Activated CD4-positive, alpha-beta memory T cell treated with anti-CD3 and anti-CD28 coated beads, Interleukin-2, amount 10 ng/mL, durations not matched to agents 7 days and 5 days (primary cell): ENCODE measurements at regions not wholly inside any gene's neighbourhood (a gene's known extent, or its start where the extent isn't known, plus 50 kb on each side); places are given as distances from the start of the nearest gene placed in this dataset.
"Not testable (repeated sequence)": the region's sequence is repeated elsewhere in the genome, so short reads cannot be mapped to it uniquely, and the experiment has no call there.

Experiments
- CTCF ChIA-PET: fragments of 350-600 bp; sonication (Branson Sonifier 250); formaldehyde crosslinking; loops from one replicate; lab custom pipeline; 2021; ENCODE audit warnings: antibody characterized with exemption, inconsistent platforms; lab: Charles Lee
- POLR2A ChIA-PET: fragments of 350-600 bp; sonication (Branson Sonifier 250); formaldehyde crosslinking; loops from one replicate; lab custom pipeline; 2021; ENCODE audit warnings: antibody characterized with exemption; lab: Charles Lee
- DNase-seq: peaks from one replicate; pipeline ENCODE4 v3.0.0-alpha.2; 2020
- H3K27ac Mint-ChIP-seq: one replicate; pipeline ENCODE4 v1.8.0; 2021; ENCODE audit warnings: mild to moderate bottlenecking, mixed read lengths
- H3K27me3 Mint-ChIP-seq: one replicate; pipeline ENCODE4 v1.8.0; 2021; ENCODE audit warnings: mixed read lengths
- H3K36me3 Mint-ChIP-seq: one replicate; pipeline ENCODE4 v1.8.0; 2021; ENCODE audit warnings: low read depth, mixed read lengths
- H3K4me1 Mint-ChIP-seq: one replicate; pipeline ENCODE4 v1.8.0; 2021; ENCODE audit warnings: mixed read lengths
- H3K4me3 Mint-ChIP-seq: one replicate; pipeline ENCODE4 v1.8.0; 2021; ENCODE audit warnings: mild to moderate bottlenecking, mixed read lengths
- H3K9me3 Mint-ChIP-seq: one replicate; pipeline ENCODE4 v1.8.0; 2021; ENCODE audit warnings: mixed read lengths

GRCh38 chr6:134397676-134398075 is 79.8 kb upstream of the SGK1 start:
- H3K36me3 Mint-ChIP-seq, result no peaks in the 10 kb centered on the region
- no peak overlapping the region for H3K27ac Mint-ChIP-seq
- DNase-seq, result no peak
- POLR2A ChIA-PET, result interaction anchor here (1.3 kb wide), 1 partner anchor 17 kb away, joined by 3 read pairs; no protein-coding TSS in a partner anchor
- CTCF ChIA-PET, result no interaction called here
- H3K4me3 Mint-ChIP-seq, result no peak overlapping the region
- H3K27me3 Mint-ChIP-seq, result no peaks in the 10 kb centered on the region
- no peaks in the 10 kb centered on the region for H3K9me3 Mint-ChIP-seq
- peaks cover 6% of the 10 kb centered on the region for H3K4me1 Mint-ChIP-seq

GRCh38 chr6:134394905-134395304 is 77.0 kb upstream of the SGK1 start:
- Mint-ChIP-seq H3K9me3 (no peaks in the 10 kb centered on the region), H3K27me3 (no peaks in the 10 kb centered on the region), H3K4me1 (peaks cover 3% of the 10 kb centered on the region), H3K36me3 (no peaks in the 10 kb centered on the region), H3K4me3 (no peak overlapping the region), H3K27ac (no peak overlapping the region)
- POLR2A ChIA-PET, result no interaction called here
- CTCF ChIA-PET, result interaction anchor here (1.4 kb wide), 1 partner anchor 14 kb away, joined by 3 read pairs; no protein-coding TSS in a partner anchor
- DNase-seq, result no peak

- Mint-ChIP-seq H3K9me3 (no peaks in the 10 kb centered on the region), H3K4me3 (no peak overlapping the region), H3K36me3 (no peaks in the 10 kb centered on the region), H3K4me1 (peaks cover 3% of the 10 kb centered on the region), H3K27me3 (no peaks in the 10 kb centered on the region), H3K27ac (no peak overlapping the region)
- DNase-seq, result no peak
- ChIA-PET POLR2A (no interaction called here), CTCF (interaction anchor here (1.4 kb wide), 1 partner anchor 13 kb away, joined by 3 read pairs; no protein-coding TSS in a partner anchor)
Measured at GRCh38 chr6:134394208-134394607, 76.3 kb upstream of the SGK1 start.

GRCh38 chr6:134391205-134391604 is 73.3 kb upstream of the SGK1 start:
- Mint-ChIP-seq H3K27ac (no peak overlapping the region), H3K4me1 (no peaks in the 10 kb centered on the region), H3K4me3 (no peak overlapping the region), H3K27me3 (no peaks in the 10 kb centered on the region), H3K9me3 (no peaks in the 10 kb centered on the region), H3K36me3 (no peaks in the 10 kb centered on the region)
- ChIA-PET CTCF (interaction anchor here (1.5 kb wide), 1 partner anchor 249 kb away, joined by 3 read pairs; no protein-coding TSS in a partner anchor), POLR2A (no interaction called here)
- DNase-seq, result no peak

GRCh38 chr6:134389658-134390057 is 71.7 kb upstream of the SGK1 start:
- no peaks in the 10 kb centered on the region for H3K36me3 Mint-ChIP-seq
- CTCF ChIA-PET, result no interaction called here

GRCh38 chr6:134389129-134389528 is 71.2 kb upstream of the SGK1 start:
- ChIA-PET CTCF (no interaction called here), POLR2A (no interaction called here)
- H3K27me3 Mint-ChIP-seq, result no peaks in the 10 kb centered on the region
- H3K4me3 Mint-ChIP-seq, result no peak overlapping the region
- DNase-seq, result no peak
- no peaks in the 10 kb centered on the region for H3K9me3 Mint-ChIP-seq
- no peak overlapping the region for H3K27ac Mint-ChIP-seq
- no peaks in the 10 kb centered on the region for H3K36me3 Mint-ChIP-seq
- no peaks in the 10 kb centered on the region for H3K4me1 Mint-ChIP-seq

More at GRCh38 chr6:134389658-134390057, 71.7 kb upstream of the SGK1 start:
- no peak overlapping the region for H3K27ac Mint-ChIP-seq
- no peak overlapping the region for H3K4me3 Mint-ChIP-seq
- no peaks in the 10 kb centered on the region for H3K9me3 Mint-ChIP-seq
- no peaks in the 10 kb centered on the region for H3K4me1 Mint-ChIP-seq
- no peaks in the 10 kb centered on the region for H3K27me3 Mint-ChIP-seq
- POLR2A ChIA-PET, result no interaction called here
- no peak for DNase-seq

GRCh38 chr6:134386482-134386881 is 68.6 kb upstream of the SGK1 start:
- POLR2A ChIA-PET, result not testable (repeated sequence)

GRCh38 chr6:134381959-134382358 is 64.0 kb upstream of the SGK1 start:
- Mint-ChIP-seq H3K9me3 (peaks cover 2% of the 10 kb centered on the region), H3K4me3 (no peak overlapping the region), H3K27me3 (no peaks in the 10 kb centered on the region), H3K36me3 (peaks cover 4% of the 10 kb centered on the region), H3K4me1 (peaks cover 22% of the 10 kb centered on the region), H3K27ac (no peak overlapping the region)
- ChIA-PET POLR2A (interaction anchor here (1.3 kb wide), 1 partner anchor 15 kb away, joined by 3 read pairs; no protein-coding TSS in a partner anchor), CTCF (interaction anchor here (0.6 to 1.3 kb wide), 2 partner anchors 13 to 309 kb away, joined by 3 to 4 read pairs; no protein-coding TSS in a partner anchor)
- no peak for DNase-seq

More at GRCh38 chr6:134386482-134386881, 68.6 kb upstream of the SGK1 start:
- not testable (repeated sequence) for H3K9me3 Mint-ChIP-seq, H3K4me1 Mint-ChIP-seq, H3K27ac Mint-ChIP-seq, DNase-seq, H3K4me3 Mint-ChIP-seq, H3K27me3 Mint-ChIP-seq, H3K36me3 Mint-ChIP-seq
- CTCF ChIA-PET, result interaction anchor here (0.7 kb wide), 2 partner anchors 221 to 436 kb away, joined by 3 read pairs; no protein-coding TSS in a partner anchor

- peaks cover 26% of the 10 kb centered on the region for H3K4me1 Mint-ChIP-seq
- H3K27ac Mint-ChIP-seq, result peak overlapping the region; percentile 56
- peaks cover 4% of the 10 kb centered on the region for H3K36me3 Mint-ChIP-seq
- H3K9me3 Mint-ChIP-seq, result peaks cover 2% of the 10 kb centered on the region
- POLR2A ChIA-PET, result no interaction called here
- no peaks in the 10 kb centered on the region for H3K27me3 Mint-ChIP-seq
- no peak for DNase-seq
- CTCF ChIA-PET, result no interaction called here
- H3K4me3 Mint-ChIP-seq, result no peak overlapping the region
Measured at GRCh38 chr6:134379599-134379998, 61.7 kb upstream of the SGK1 start.

GRCh38 chr6:134379076-134379475 is 61.2 kb upstream of the SGK1 start:
- Mint-ChIP-seq H3K27me3 (no peaks in the 10 kb centered on the region), H3K4me1 (peaks cover 26% of the 10 kb centered on the region), H3K9me3 (peaks cover 2% of the 10 kb centered on the region), H3K27ac (peak overlapping the region; percentile 56), H3K4me3 (no peak overlapping the region), H3K36me3 (peaks cover 4% of the 10 kb centered on the region)
- POLR2A ChIA-PET, result no interaction called here
- peak; percentile 33 for DNase-seq
- CTCF ChIA-PET, result no interaction called here

- Mint-ChIP-seq H3K4me3 (no peak overlapping the region), H3K4me1 (peaks cover 30% of the 10 kb centered on the region), H3K27me3 (no peaks in the 10 kb centered on the region), H3K27ac (peak overlapping the region; percentile 16), H3K9me3 (peaks cover 2% of the 10 kb centered on the region), H3K36me3 (peaks cover 4% of the 10 kb centered on the region)
- ChIA-PET POLR2A (no interaction called here), CTCF (no interaction called here)
- no peak for DNase-seq
Measured at GRCh38 chr6:134378426-134378825, 60.5 kb upstream of the SGK1 start.

- peaks cover 2% of the 10 kb centered on the region for H3K9me3 Mint-ChIP-seq
- CTCF ChIA-PET, result no interaction called here
- no peaks in the 10 kb centered on the region for H3K27me3 Mint-ChIP-seq
- no peak for DNase-seq
- no peak overlapping the region for H3K27ac Mint-ChIP-seq
- POLR2A ChIA-PET, result no interaction called here
- H3K4me1 Mint-ChIP-seq, result peaks cover 40% of the 10 kb centered on the region
- peaks cover 4% of the 10 kb centered on the region for H3K36me3 Mint-ChIP-seq
- no peak overlapping the region for H3K4me3 Mint-ChIP-seq
Measured at GRCh38 chr6:134376785-134377184, 58.9 kb upstream of the SGK1 start.

GRCh38 chr6:134375220-134375580 is 57.3 kb upstream of the SGK1 start:
- no peak overlapping the region for H3K4me3 Mint-ChIP-seq
- H3K9me3 Mint-ChIP-seq, result peaks cover 2% of the 10 kb centered on the region
- no peaks in the 10 kb centered on the region for H3K27me3 Mint-ChIP-seq
- H3K4me1 Mint-ChIP-seq, result peaks cover 33% of the 10 kb centered on the region
- H3K27ac Mint-ChIP-seq, result no peak overlapping the region
- H3K36me3 Mint-ChIP-seq, result peaks cover 4% of the 10 kb centered on the region
- ChIA-PET POLR2A (no interaction called here), CTCF (no interaction called here)
- DNase-seq, result no peak
